IPS DF 6.9 (cell line): ENCODE measurements at regions not wholly inside any gene's neighbourhood (a gene's known extent, or its start where the extent isn't known, plus 50 kb on each side); places are given as distances from the start of the nearest gene placed in this dataset.

Experiments used
- DNase-seq: peaks from one replicate; pipeline ENCODE4 v3.0.0-alpha.2; 2013; ENCODE audit warnings: low read depth, low spot score
- H3K27ac ChIP-seq: one replicate; pipeline ENCODE4 v1.5.1; 2013; ENCODE audit warnings: low read length, control low read depth
- H3K27me3 ChIP-seq: 2 replicates; pipeline ENCODE4 v1.6.1; 2013; ENCODE audit warnings: mild to moderate bottlenecking, low read length; ENCODE audit not compliant: control insufficient read depth, insufficient read depth
- H3K36me3 ChIP-seq: 2 replicates; pipeline ENCODE4 v1.6.1; 2013; ENCODE audit warnings: low read length; ENCODE audit not compliant: control insufficient read depth, insufficient read depth
- H3K4me1 ChIP-seq: 2 replicates; pipeline ENCODE4 v1.6.1; 2013; ENCODE audit warnings: low read length; ENCODE audit not compliant: control insufficient read depth, insufficient read depth
- H3K4me3 ChIP-seq: 2 replicates; pipeline ENCODE4 v1.5.1; 2013; ENCODE audit warnings: mild to moderate bottlenecking, low read length
- H3K9me3 ChIP-seq: 2 replicates; pipeline ENCODE4 v1.6.1; 2013; ENCODE audit warnings: low read length, inconsistent platforms; ENCODE audit not compliant: control insufficient read depth, insufficient read depth
- WGBS: extraction: QIAGEN DNeasy Blood & Tissue Kit; methylation state at CpG from one replicate; pipeline ENCODE4 v1.1.7; 2013; ENCODE audit warnings: mixed read lengths, missing lambda C conversion rate; ENCODE audit not compliant: insufficient read length, insufficient coverage; 5-methylcytosine and 5-hydroxymethylcytosine counted together

DNA sequence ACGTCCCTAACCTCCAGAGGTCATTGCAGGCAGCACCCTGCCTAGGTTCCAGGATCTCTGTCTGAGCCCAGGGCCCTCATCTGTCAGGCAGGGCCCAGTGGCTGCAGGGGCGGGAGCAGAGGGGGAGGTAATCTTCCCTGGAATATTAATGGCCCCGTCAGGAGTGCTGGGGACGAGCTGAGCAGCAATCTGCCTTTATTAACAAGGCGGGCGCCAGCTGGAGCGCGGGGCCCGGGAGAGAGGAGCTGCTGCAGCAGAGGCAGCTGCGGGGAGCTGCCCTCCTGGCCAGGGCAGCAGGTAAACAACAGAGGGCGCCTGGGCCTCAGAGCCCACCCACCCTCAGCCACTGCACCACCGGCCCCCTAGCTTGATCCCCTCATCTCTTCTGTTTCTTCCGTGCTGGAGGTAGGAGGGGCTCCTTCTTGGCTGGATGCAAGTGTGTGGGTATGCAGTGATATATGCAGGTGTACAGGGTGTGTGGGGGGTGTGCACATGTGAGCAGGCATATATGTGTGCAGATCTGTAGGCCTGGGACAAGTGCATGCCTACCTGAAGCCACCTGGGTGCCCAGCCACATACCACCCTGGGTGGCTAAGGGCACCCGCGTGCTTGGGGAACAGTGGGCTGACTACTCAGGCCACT lies 131.8 kb upstream of the MLN start:
- no peaks in the 10 kb centered on the region for H3K9me3 ChIP-seq
- H3K27ac ChIP-seq: no peak overlapping the region
- H3K36me3 ChIP-seq: no peaks in the 10 kb centered on the region
- H3K4me3 ChIP-seq: no peak overlapping the region
- no peaks in the 10 kb centered on the region for H3K27me3 ChIP-seq
- no peaks in the 10 kb centered on the region; the same call in 1 of the 2 replicates for H3K4me1 ChIP-seq
- no peak for DNase-seq
- WGBS: no CpG with 5 or more reads among the region's 15 CpGs

DNA sequence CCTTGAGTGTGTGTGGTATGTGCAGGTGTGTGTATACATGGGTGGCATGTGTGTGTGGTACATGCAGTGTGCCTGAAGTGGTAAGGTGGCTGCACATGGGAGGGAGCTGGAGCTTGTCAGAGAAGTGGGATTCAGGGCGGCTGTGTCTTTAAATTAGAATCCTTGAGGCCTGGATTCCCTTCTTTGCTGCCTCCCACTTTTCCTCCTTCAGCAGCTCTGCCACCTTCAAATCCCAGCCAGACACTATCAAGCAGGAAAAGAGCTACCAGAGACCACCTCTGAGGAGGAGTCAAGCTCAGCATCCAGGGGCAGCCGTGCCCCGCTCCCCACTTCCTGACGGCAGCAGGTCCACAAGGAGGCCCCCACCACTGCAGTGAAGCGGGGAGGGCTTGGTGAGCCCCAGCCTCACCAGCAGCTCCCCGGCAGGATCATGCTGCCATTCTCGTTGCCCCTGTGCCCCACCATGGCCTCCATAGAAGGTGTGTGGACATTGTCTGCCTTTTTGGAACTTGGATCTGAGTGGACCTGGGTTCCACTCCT lies 131.0 kb upstream of the MLN start:
- Histone ChIP-seq H3K36me3 (no peaks in the 10 kb centered on the region), H3K4me3 (no peak overlapping the region), H3K9me3 (no peaks in the 10 kb centered on the region), H3K27me3 (no peaks in the 10 kb centered on the region), H3K27ac (no peak overlapping the region), H3K4me1 (no peaks in the 10 kb centered on the region; the same call in 1 of the 2 replicates)
- no peak for DNase-seq
- WGBS: no CpG with 5 or more reads among the region's 7 CpGs

DNA sequence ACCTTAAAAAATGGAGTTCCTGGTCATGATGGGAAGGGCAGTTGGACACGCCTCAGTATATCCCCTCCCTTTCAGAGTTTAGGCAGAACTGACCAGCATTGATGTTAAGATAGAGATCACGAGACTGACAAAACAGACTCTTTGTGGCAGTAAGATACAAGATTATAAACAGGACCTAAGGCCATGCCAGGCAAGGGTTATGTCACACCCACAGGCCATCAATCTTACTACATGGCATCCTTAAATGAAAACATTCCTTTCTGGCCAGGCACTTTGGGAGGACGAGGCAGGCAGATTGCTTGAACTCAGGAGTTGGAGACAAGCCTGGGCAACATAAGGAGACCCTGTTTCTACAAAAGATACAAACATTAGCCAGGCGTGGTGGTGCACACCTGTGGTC lies 129.3 kb upstream of the MLN start:
- Histone ChIP-seq H3K36me3 (no peaks in the 10 kb centered on the region), H3K4me3 (no peak overlapping the region), H3K27me3 (no peaks in the 10 kb centered on the region), H3K4me1 (no peaks in the 10 kb centered on the region; the same call in 1 of the 2 replicates), H3K9me3 (no peaks in the 10 kb centered on the region), H3K27ac (no peak overlapping the region)
- DNase-seq: no peak
- no CpG with 5 or more reads among the region's 4 CpGs for WGBS

DNA sequence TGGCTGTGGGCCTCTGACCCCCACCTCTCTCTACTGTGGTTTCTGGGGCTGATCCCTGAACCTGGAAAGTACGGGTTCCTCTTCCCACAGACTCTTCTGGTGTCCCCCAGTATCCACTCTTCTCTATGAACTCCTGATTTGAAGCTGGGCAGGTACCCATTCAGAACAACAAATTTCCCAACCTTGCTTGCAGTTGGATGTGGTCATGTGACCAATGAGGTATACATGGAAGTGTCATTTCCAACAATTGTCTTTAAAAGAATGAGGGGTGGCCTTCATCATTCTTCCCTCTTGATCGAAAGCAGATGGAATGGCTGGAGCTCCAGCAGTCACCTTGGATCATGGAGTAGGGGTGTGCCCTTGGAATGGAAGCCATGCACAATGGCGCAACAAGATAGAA lies 128.0 kb upstream of the MLN start:
- H3K36me3 ChIP-seq: no peaks in the 10 kb centered on the region
- no peak overlapping the region for H3K27ac ChIP-seq
- no CpG with 5 or more reads among the region's 3 CpGs for WGBS
- DNase-seq: no peak
- no peak overlapping the region for H3K4me3 ChIP-seq
- H3K9me3 ChIP-seq: no peaks in the 10 kb centered on the region
- H3K4me1 ChIP-seq: peaks cover 3% of the 10 kb centered on the region
- no peaks in the 10 kb centered on the region for H3K27me3 ChIP-seq

DNA sequence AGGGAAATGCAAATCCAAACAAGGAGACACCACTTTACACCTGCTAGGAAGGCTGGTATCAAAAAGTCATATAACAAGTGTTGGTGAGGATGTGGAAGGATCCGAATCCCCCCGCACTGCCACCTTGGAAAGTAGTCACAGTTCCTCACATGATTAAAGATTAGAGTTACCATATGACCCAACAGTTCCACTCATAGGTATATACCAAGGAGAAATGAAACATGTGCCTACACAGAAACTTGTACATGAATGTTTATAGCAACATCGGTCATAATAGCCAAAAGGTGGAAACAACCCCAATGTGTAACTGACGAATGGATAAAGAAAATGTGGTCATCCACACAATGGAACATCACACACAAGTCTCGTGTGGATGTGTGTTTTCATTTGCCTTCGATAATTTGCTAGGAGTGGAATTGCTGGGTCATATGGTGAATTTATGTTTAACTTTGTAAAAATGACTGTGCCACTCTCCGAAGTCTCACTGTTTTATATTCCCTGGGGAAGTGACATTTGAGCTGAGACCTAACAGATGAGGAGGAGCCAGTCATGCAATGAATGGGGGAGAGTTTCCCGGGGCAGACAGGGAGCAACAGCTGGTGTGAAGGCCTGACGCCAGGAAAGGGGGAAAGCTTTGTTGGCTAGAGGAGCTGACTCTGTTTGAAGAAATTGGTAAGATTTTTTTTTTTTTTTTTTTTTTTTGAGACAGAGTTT lies 125.9 kb upstream of the MLN start:
- no peak overlapping the region for H3K27ac ChIP-seq
- no peak overlapping the region for H3K4me3 ChIP-seq
- no peaks in the 10 kb centered on the region for H3K36me3 ChIP-seq
- no peak for DNase-seq
- no peaks in the 10 kb centered on the region for H3K9me3 ChIP-seq
- peaks cover 3% of the 10 kb centered on the region for H3K4me1 ChIP-seq
- no CpG with 5 or more reads among the region's 9 CpGs for WGBS
- no peaks in the 10 kb centered on the region for H3K27me3 ChIP-seq

DNA sequence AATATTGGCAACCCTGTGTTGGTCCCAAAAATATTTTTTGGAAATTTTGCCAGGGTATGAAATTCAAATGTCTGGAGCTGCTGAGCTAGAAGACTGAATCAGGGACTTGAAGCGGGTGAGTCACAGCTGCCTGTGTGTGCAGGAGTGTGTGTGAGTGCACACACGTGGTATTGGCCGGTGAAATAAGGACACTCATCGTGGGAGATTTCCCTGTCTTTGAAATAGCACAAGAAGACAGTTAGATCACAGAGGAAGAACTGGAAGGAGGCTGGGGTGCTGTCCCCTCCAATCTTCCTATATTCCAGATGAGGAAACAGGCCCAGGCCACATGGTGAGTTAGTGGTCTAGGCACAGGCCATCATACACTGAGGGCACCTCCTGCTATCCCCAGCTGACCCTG lies 123.8 kb upstream of the MLN start:
- H3K4me3 ChIP-seq: no peak overlapping the region
- H3K4me1 ChIP-seq: peaks cover 3% of the 10 kb centered on the region; the same call in 1 of the 2 replicates
- H3K27ac ChIP-seq: no peak overlapping the region
- DNase-seq: no peak
- H3K27me3 ChIP-seq: no peaks in the 10 kb centered on the region
- H3K36me3 ChIP-seq: no peaks in the 10 kb centered on the region
- no CpG with 5 or more reads among the region's 4 CpGs for WGBS
- no peaks in the 10 kb centered on the region for H3K9me3 ChIP-seq

DNA sequence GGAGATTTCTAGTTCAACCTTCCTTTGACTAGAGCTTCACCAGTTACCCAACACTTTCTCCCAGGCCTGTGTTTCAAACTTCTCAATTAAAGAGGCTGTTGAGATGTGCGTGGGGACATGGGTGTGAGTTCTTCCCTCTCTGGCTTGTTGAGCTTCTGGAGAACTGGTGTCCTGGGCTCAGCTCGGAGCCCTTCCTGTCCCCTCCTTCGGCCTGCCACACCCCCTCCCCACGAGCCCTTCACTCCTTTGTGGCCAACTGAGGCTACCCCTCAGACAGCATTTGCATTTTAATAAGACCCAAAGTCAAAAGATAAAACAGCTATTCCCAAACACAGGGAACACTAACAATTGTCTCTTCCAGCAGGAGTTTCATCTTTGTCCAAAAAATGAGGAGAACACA lies 123.3 kb upstream of the MLN start:
- WGBS: no CpG with 5 or more reads among the region's 4 CpGs
- Histone ChIP-seq H3K27me3 (no peaks in the 10 kb centered on the region), H3K9me3 (no peaks in the 10 kb centered on the region), H3K27ac (no peak overlapping the region), H3K36me3 (no peaks in the 10 kb centered on the region), H3K4me3 (no peak overlapping the region), H3K4me1 (peaks cover 3% of the 10 kb centered on the region; the same call in 1 of the 2 replicates)
- no peak for DNase-seq

DNA sequence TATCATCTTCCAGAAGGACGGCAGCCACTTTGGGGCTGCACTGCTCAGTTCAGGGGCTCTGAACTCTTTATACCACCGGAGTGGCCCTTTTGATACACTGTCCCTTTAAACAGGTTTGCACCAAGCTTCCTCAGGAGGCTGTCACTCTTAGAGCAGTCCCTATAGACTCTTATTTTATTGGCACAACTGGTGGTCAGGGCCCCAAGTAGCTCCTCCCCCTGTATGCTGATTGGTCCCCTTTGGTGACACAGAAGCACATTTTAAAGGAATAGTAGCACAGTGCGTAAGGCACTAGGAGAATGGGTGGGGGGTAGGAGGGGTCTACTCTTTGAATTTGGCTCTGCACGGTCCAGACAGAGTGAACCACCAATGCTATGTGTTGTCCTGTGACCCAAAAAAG lies 122.6 kb upstream of the MLN start:
- Histone ChIP-seq H3K36me3 (no peaks in the 10 kb centered on the region), H3K4me3 (no peak overlapping the region), H3K9me3 (no peaks in the 10 kb centered on the region), H3K4me1 (peaks cover 3% of the 10 kb centered on the region; the same call in 1 of the 2 replicates), H3K27ac (no peak overlapping the region), H3K27me3 (no peaks in the 10 kb centered on the region)
- no CpG with 5 or more reads among the region's 4 CpGs for WGBS
- peak; percentile 31 for DNase-seq

DNA sequence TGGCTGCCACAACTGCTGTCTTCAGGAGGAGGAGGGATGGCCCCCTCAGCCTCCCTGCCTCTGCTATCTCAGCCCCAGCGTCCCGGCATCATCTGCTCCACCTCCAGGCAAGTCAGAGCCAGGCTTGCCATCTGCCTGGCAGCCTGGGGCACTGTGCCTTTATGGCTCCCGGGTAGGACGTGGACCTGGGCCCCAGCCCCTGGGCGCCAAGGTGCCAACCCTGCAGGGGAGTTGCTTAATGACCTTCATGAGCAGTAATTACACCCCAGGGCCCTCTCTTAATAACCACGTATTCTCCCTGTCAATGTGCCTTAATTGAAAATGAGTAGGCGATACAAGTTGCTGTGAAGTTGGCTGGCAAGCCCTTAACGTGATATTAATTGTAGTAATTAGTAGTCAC lies 122.1 kb upstream of the MLN start:
- no peaks in the 10 kb centered on the region for H3K36me3 ChIP-seq
- H3K9me3 ChIP-seq: no peaks in the 10 kb centered on the region
- WGBS: no CpG with 5 or more reads among the region's 8 CpGs
- no peak for DNase-seq
- no peaks in the 10 kb centered on the region for H3K27me3 ChIP-seq
- no peak overlapping the region for H3K27ac ChIP-seq
- H3K4me3 ChIP-seq: no peak overlapping the region
- peaks cover 3% of the 10 kb centered on the region; the same call in 1 of the 2 replicates for H3K4me1 ChIP-seq

DNA sequence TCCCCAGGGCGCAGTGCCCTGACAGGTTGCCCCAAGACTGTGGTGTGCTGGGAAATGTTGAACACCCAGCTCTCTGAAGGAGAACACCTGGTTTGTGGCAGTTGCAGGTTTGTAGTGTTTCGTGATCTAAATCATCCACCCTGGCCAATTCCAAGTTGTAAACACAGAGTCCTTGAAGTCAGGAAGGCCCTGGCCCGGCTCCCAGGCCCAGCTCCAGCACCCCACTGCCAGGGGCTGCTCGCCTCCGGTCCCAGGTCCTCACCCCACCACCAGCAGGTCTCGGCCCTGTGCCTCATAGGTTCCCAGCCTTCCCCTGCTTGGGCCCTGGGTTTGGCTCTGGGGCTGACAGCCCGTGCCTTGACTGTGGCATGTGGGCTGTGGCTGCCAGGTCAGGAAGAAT lies 121.4 kb upstream of the MLN start:
- H3K27ac ChIP-seq: no peak overlapping the region
- no peak overlapping the region for H3K4me3 ChIP-seq
- WGBS: no CpG with 5 or more reads among the region's 7 CpGs
- H3K9me3 ChIP-seq: no peaks in the 10 kb centered on the region
- no peaks in the 10 kb centered on the region for H3K36me3 ChIP-seq
- H3K27me3 ChIP-seq: no peaks in the 10 kb centered on the region
- no peak for DNase-seq
- peaks cover 3% of the 10 kb centered on the region; the same call in 1 of the 2 replicates for H3K4me1 ChIP-seq
